ENCODE measurements at regions not wholly inside any gene's neighbourhood (a gene's known extent, or its start where the extent isn't known, plus 50 kb on each side); places are given as distances from the start of the nearest gene placed in this dataset.

Small RNA genes lying in the stretch of these regions (small RNA-seq; reads per million reads assigned to genes)
- gene PARP1P2 = 0 reads per million in 4 donors
